PC-9 (cell line): ENCODE measurements at regions not wholly inside any gene's neighbourhood (a gene's known extent, or its start where the extent isn't known, plus 50 kb on each side); places are given as distances from the start of the nearest gene placed in this dataset.

Experiments
- EZH2 ChIP-seq: fragments of 200-600 bp; sonication (generic); IDR thresholded peaks from 2 replicates; pipeline ENCODE4 v1.8.0; 2017; ENCODE audit warnings: antibody characterized with exemption, low read depth
- TF ChIP-seq, protein P1 (sequence below): fragments of 200-600 bp; sonication (generic); conservative IDR thresholded peaks from 2 replicates; pipeline ENCODE4 v1.6.1; 2017; ENCODE audit warnings: mixed run types, antibody characterized with exemption, mild to moderate bottlenecking, moderate library complexity

GRCh38 chr6:53214172-53214571 lies 65.5 kb upstream of the GCM1 start:
- TF ChIP-seq, protein P1, sequence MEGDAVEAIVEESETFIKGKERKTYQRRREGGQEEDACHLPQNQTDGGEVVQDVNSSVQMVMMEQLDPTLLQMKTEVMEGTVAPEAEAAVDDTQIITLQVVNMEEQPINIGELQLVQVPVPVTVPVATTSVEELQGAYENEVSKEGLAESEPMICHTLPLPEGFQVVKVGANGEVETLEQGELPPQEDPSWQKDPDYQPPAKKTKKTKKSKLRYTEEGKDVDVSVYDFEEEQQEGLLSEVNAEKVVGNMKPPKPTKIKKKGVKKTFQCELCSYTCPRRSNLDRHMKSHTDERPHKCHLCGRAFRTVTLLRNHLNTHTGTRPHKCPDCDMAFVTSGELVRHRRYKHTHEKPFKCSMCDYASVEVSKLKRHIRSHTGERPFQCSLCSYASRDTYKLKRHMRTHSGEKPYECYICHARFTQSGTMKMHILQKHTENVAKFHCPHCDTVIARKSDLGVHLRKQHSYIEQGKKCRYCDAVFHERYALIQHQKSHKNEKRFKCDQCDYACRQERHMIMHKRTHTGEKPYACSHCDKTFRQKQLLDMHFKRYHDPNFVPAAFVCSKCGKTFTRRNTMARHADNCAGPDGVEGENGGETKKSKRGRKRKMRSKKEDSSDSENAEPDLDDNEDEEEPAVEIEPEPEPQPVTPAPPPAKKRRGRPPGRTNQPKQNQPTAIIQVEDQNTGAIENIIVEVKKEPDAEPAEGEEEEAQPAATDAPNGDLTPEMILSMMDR, result no peak
- no peak for TF ChIP-seq EZH2
